ENCODE measurements at regions not wholly inside any gene's neighbourhood (a gene's known extent, or its start where the extent isn't known, plus 50 kb on each side); places are given as distances from the start of the nearest gene placed in this dataset.
"Not testable (repeated sequence)": the region's sequence is repeated elsewhere in the genome, so short reads cannot be mapped to it uniquely, and the experiment has no call there.

DNA sequence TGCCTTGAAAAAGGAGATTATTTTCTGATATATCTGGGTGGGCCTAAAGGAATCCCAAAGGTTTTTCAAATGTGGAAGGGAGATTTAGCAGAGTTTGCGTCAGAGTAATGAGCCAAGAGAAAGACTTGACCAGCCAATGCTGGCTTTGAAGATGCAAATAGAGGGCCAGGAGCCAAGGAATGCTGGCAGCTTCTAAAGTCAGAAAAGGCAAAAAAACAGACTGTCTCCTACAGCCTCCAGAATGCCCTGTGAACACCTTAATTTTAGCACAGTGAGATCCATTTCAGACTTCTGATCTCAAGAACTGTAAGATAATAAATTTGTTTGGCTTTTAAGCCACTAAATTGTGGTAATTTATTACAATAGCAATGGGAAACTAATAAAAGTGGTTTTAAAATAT, 122.6 kb upstream of the FREM1 start:
- no peak for DNase-seq

DNA sequence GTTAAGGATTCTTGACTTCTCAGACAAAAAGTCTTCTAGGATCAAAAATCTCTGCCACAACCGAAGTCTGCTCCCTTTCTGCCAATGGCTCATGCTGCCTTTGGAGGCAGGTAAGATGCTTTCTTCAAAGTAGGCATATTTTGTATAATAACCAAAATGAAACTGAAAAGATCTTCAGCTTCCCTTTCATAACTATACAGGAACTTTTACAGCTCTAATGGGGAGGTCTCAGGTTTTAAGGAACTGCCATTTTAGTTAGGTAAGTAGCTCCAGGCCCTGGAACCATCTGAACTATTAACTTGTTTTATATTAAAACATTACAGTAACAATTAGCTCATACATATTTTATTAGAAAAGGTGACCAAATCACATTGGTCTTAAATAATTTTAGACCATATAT, 110.9 kb upstream of the FREM1 start:
- no peak for DNase-seq

DNA sequence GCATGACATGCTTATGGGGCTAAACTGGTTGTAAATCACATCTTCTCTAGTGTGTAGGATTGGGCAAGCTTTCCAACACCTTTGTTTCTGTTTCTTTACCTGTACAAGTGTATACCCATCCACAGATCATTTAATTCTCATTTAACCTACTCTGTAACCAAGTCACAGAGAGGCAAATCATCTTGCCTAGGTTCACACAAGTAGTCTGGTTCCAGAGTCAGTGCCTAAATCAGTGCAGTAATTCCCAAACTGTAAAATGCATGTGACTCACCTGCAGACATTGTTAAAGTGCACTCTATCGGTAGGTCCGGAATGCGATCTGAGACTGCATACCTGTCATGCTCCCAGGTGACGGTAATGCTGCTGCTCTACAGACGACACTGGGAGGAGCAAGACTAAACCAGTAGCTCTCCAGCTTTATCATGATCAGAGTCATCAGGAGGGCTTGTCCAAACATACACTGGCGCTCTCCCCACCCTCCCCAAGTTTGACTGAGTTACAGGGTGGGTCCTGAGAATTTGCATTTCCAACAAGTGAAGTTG, 107.9 kb upstream of the FREM1 start:
- no peak for DNase-seq

DNA sequence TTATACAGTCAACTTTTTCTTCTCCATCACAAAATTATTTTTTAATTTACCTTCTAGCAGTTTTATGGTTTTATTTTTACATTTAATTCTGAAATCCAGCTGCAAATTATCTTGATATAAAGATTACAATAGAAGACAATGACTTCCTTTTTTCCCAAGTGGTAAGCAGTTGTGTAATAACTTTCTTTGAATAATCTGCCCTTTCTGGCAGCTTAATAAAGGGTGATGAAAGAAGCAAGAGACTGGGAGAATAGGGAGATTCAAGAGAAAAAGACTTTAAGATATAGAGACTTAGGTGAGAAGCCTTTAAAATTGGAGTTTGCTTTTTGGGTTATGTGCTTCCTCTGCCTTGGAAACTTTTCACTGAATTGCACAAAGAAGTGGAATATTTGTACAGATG, 100.4 kb upstream of the FREM1 start:
- DNase-seq: peak; percentile 39

DNA sequence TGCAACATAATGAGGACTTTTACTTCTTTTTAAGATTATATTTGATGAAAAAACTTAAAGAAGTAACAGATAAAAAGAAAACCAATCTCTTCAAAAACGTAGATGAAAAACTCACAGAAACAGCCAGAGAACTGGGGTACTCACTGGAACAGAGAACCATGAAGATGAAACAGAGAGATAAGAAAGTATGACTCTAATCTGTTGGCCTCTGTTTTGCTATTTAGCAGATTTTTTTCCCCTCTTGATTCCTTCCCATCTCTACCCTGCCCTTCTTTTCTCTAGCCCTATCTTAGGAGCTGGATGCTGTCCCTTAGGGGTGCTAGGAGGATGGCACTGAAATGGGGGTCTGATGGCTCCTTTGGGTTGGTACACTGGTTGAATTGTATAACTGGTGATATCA, 97.5 kb upstream of the FREM1 start:
- peak; percentile 9 for DNase-seq

DNA sequence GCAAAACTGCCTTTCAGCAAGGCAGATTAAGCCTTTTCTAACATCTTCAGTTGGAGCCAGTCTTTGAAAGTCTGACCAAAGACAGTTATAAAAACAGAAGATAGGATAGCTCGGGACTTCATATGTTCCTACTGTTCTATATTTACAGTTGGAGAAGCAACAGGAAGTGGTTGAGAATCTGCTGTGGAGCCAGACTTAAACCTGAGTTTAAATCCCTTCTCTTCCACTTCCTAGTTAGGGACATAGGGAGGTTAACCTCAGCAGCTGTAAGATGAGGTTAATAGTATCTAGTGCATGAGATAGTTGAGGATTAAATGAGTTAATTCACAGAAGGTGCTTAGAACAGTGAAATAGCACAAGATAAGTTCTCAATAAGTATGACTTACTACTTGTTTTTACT, 84.5 kb upstream of the FREM1 start:
- peak; percentile 17 for DNase-seq

DNA sequence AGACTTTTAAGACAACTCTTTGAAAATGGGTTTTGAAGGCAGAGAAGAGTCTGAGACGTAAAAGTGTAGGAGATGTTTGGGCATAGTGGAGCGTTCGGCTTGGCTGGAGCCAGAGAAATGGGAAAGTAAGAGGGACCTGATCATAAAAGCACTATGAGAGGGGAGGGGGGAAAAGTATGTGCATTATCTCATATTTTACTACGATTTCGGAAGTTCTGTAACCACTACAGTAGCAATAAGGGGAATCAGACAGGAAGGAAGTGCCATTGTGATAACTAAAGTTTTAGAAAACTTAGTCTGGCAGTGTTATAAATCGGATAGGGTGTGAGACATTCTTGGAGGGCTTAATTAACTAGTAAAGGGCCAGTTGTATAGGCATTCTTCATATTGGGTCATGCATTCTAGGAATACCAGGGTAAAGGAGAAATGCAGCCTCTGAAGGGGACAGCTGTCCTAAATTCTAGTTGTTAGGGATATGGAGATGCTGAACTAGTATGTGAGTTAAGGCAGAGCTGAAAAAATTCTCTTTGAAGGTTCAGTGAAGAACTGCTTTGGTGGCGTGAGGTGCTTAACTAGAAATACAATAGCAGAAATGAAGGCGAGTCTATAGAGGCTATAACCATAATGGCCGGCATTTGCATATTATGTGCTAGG, 83.8 kb upstream of the FREM1 start:
- peak; percentile 51 for DNase-seq

DNA sequence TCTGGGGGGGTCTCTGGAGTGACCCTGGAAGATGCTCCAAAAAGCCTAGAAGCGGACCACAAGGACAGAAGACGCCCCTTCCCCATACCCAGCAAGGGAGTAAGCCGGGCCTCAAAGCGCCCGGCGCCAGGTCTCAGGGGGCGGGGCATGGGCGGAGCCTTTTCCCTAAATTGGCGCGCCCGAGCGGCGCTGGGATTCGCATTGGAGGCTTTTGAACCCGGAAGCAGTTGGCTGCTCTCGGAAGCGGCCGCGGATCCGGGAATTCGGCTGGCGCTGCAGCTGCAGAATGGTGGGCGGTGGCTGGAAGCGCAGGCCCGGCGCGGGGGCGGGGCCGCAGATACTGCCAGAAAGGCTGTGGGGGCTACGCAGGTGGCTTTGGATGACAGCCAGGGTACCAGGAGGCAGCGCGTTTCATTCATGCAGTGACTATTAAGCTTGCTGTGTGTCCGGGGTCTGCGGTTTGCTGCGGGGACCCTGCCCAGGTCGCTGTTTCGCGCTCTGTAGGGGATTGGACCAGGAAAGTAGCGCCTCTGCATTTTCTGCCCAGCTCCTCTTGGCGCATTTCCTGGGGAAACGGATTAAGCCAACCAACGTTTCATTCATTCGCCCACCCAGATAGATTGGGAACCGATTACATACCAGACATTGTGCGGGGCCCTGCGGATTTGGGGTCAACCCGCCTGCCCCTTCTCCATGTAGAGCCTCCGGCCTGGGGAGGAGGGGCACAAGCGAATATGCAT, 83.0 kb upstream of the FREM1 start:
- DNase-seq: peak; percentile 90

DNA sequence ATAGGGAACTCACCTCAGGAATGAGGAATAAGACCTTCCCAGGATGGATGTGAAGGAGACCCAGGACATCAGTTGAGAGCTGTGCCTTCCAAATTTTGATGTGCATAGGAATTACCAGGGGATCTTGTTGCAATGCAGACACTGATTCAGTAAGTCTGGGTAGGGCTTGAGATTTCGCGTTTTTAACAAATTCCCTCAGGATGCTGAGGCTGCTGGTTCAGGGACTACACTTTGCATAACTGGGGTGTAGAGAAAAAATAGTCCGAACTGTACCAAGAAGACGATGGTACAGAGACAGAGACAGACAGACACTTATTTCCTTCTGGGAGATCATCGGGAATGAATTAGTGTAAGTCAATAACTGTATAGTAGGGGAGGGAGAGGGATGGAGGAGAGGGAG, 82.3 kb upstream of the FREM1 start:
- no peak for DNase-seq

DNA sequence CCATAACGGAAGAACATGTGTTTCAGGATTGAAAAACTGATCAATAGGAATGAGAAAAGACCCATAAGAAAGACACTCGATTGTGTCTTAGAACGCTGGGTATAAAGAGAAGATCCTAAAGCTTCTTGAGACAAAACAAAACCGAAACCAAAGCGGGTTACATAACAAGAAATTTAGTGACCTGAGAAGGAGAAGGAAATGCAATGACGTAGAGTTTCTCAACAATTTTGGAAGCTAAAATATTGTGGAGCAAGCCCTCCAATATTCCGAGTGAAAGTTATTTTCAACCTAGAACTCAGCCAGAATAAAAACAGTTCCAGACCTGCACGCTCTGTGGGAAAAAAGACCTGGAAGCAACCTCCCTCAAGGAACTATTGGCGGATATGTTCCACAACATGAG, 81.9 kb upstream of the FREM1 start:
- DNase-seq: peak; percentile 51

DNA sequence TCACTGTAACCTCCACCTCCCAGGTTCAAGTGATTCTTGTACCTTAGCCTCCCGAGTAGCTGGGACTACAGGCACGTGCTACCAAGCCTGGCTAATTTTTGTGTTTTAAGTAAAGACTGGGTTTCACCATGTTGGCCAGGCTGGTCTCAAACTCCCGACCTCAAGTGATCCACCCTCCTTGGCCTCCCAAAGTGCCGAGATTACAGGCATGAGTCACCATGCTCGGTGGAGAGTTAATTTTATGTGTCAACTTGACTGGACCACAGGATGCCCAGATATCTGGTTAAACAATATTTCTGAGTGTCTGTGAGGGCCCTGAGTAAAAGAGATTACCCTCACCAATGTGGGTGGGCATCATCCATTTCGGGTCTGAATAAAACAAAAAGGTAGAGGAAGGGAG, 80.4 kb upstream of the FREM1 start:
- DNase-seq: not testable (repeated sequence)

DNA sequence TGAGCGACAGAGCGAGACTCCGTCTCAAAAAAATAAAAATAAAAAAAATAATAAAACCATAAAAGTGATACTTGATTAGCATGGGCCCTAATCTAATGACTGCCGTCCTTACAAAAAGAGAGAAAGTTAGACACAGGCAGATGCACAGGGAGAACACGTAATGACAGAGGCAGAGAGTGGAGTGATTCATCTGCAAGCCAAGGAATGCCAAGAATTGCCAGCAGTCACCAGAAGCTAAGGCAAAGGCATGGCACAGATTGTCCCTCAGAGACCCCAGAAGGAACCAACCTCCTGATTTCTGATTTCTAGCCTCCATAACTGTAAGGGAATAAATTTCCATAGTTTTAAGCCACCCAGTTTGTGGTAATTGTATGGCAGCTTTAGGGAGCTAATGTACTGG, 79.6 kb upstream of the FREM1 start:
- DNase-seq: no peak

DNA sequence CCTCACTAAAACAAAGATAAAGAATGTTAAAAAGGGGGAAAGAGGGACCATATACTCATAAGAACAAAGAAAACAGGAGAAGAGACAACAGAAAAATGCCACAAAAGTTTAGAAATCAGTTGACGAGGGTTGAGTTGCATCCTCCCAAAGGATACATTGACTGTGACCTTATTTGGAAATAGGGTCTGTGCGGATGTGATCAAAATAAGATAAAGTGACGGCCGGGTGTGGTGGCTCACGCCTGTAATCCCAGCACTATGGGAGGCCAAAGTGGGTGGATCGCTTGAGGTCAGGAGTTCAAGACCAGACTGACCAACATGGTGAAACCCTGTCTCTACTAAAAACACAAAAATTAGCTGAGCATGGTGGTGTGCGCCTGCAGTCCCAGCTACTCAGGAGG, 79.1 kb upstream of the FREM1 start:
- not testable (repeated sequence) for DNase-seq

DNA sequence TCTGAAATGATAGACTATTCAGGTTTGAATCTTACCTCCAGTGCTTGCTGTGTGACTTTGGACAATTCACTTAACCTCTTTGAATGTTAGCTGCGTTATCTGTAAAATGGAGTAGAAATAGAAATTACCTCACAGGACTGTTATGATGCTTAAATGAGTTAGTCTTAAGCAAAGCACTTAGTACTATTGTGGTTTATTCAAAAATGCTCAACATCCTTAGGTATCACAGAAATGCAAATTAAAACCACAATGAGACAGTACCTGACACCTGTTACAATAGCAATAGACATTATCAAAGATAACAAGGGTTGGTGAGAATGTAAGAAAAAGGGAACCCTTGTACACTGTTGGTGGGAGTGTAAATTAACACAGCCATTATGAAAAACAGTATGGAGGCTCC, 77.6 kb upstream of the FREM1 start:
- DNase-seq: no peak

DNA sequence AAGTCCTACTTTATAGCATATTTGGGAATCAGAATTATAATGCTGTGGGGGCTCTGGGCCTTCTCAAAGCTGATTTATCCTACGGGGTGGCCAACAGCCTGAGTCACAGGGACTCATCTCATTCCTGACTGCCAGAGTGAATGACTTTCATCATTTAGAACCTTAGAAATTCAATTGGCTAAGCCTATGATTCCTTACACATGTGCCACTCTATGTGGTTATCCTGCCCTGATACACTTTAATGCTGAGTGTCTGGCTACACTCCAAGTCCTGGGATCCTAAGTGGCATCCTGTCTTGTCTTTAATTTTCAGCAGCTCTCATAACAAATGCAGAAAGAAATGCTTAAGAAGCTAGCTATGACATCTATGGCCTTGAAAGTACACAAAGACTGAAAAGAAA, 75.2 kb upstream of the FREM1 start:
- DNase-seq: no peak

DNA sequence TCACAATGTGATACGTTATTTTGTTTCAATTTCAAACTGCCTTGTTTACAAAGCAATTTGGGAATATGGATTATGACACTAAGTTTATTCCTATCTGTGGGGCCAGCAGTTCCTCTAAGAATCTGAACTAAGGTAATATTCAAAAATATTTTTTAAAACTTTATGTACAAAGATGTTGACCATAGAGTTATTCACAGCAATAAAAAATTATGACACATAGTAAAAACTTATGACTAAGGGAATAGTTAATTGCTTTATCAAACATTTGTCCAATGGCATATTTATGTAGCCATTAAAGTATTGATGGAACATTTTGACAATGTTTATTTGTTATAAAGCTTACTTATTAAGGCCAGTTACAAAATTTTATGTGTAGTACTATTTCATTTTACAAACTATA, 73.4 kb upstream of the FREM1 start:
- DNase-seq: no peak

DNA sequence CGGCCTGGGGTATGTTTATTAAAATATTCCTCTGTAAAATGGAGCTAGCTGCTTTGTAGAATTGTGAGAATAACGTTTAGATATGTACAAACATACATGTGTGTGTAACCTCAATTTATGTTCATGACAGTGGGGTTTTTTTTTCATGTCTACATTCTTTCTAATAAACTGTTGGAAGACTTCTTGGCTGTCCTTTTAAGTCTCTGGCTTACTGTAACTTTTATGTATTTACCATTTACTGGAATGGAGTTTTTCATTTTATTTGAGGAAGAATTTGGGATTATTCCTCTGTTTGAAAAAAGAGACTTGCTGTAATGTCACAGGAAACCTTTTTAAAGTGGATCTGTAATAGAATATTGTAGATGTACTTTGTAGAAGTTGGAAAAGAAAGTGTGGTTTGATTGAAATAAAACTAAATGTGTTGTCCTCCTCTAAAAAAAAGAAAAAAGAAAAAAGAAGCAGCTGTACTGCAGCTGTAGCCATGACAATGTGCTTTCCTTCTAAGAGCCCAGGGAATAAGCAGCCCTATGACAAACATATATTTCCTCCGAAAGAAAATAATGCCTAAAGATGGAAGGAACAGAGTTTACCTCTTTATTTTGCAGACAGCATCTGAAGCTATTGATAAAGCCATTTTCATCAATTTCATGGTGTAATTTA, 71.2 kb upstream of the FREM1 start:
- no peak for DNase-seq

DNA sequence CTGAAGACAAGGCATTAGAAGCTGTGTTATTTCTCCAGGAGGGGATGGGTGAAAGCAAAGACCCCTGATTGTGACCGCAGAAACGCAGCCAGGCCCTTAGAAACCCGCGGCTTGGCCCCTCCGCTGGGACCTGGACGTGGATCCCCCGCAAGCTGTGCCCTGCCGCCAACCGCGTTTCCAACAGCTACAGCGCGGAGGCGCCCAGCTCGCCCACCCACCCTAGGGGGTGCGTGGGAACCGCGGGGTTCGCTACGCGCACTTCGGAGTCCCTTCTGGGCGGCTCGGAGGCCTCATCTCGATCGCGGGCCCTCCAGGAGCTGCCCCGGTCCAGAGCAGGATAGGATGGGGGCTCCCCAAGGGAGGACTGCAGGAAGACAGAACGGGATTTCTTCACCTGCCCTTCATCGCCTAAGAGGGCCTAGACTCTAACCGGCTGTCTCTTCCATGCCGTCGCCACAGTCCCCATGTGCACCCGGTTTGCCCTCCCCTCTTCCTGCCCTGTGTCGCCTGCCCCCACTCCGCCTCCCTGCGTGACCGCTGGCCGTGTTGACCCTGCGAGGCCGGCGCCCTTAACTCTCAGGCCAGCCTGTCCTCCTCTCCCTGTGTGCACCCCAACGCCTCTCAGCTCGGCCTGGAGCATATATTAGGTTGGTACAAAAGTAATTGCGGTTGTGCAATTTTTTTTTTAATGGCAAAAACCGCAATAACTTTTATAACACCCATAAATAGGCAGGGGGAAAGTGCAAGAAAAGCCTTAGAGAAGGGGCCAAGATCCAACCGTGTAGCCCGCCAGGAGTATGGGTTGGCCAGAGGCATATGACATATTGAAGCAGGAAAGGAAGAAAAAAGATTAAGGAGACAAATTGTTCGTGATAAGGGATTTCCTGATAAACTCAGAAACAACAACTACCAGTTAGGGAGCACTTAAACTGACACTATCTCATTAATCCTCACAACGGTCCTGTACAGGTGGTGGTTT, 68.1 kb upstream of the FREM1 start:
- no peak for DNase-seq

DNA sequence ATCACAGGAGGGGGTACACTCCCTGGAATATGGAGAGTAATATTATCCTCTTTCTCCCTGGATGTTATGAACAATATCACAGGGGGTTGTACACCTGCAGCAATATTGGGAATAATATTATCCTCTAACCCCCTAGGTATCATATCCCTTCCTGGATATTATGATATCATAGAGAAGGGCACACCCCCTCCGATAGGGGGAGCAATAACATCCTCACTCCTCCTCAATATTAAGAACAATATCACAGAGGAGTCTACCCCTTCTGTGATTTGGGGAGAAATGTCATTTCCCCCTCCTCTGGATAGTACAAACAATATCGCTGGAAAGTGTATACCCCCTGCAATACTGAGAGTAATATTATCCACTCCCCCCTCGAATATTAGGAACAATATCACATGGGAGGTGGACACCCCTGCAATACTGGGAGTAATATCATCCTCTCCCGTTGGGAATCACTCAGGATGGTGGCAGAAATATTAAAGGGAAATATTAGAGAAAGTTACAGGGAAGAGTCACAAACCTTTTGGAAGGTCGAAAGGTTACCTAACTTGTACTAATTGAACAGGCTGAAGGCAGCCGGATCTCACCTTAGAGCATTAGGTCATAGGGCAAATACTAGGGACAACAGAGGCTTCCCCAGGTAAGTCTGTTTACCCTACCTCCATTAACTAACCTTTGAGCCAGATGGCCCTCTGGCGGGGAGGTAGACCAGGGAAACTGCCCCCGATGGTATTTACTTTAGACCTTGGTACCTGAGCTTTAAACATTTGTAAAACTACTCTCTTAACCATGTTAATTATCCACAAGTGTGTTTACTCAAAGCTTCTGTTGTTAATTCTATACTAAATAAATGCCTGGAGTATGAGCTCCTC, 57.5 kb upstream of the FREM1 start:
- no peak for DNase-seq

DNA sequence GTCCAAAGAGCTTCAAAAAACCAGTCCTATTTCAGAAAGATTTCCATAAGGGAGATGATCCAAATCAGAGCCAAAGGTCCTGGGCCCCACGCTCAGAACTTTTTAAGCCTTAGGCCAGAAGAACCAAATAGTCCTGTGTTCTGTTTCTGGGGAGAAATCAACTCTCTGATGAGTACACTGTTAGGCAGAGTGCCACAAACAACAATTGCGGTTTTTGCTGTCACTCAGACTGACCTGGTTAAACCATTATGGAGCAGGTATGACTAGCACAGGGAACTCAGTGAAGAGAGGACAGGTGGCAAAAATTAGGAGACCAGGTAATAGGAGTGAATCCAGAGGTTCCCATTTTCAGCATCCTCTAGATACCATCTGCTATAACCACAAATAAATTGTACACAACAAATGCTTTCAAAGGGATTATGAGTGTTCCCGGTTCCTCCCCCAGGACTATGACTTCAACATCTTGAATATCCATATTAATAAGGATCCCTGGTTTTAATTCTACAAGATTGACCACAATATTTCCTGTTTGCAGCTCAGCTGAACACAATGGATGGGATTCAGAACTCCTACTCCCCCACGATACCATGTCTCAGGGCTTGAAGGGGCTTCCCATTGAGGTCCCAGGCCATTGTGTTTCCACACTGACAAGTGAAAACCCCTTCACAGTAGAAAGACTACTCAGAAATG, 52.1 kb upstream of the FREM1 start:
- DNase-seq: no peak
